ENCODE measurements at regions not wholly inside any gene's neighbourhood (a gene's known extent, or its start where the extent isn't known, plus 50 kb on each side); places are given as distances from the start of the nearest gene placed in this dataset.

GRCh38 chr13:85564598-85564997 lies 234.6 kb downstream of the SLITRK6 start:
- TF ChIP-seq CTCF (conservative IDR thresholded peaks at IDR 0.05; ENCODE audit: low read length) (no peak), EZH2phosphoT487 (IDR thresholded peaks at IDR 0.05; ENCODE audit: borderline replicate concordance, low read depth, low read length) (no peak)
